H9 (cell line): ENCODE measurements at regions not wholly inside any gene's neighbourhood (a gene's known extent, or its start where the extent isn't known, plus 50 kb on each side); places are given as distances from the start of the nearest gene placed in this dataset.

Experiments
- DNase-seq: peaks from one replicate; pipeline ENCODE4 v3.0.0-alpha.2; 2017
- H2AFZ ChIP-seq: one replicate; pipeline ENCODE4 v1.6.1; 2013; ENCODE audit warnings: mild to moderate bottlenecking, low read length, control low read depth, moderate library complexity
- H2AK5ac ChIP-seq: 2 replicates; pipeline ENCODE4 v1.6.1; 2013; ENCODE audit warnings: low read length, control low read depth, mixed read lengths; ENCODE audit not compliant: insufficient read length
- H2BK120ac ChIP-seq: one replicate; pipeline ENCODE4 v1.6.1; 2013; ENCODE audit warnings: low read depth, mild to moderate bottlenecking, low read length, control low read depth, inconsistent platforms; ENCODE audit not compliant: poor library complexity, severe bottlenecking
- H2BK12ac ChIP-seq: 2 replicates; pipeline ENCODE4 v1.6.1; 2013; ENCODE audit warnings: low read length, control low read depth, mixed read lengths, low read depth; ENCODE audit not compliant: insufficient read length
- H2BK15ac ChIP-seq: 2 replicates; pipeline ENCODE4 v1.6.1; 2013; ENCODE audit warnings: low read depth, low read length, control low read depth
- H2BK20ac ChIP-seq: one replicate; pipeline ENCODE4 v1.6.1; 2013; ENCODE audit warnings: low read depth, mild to moderate bottlenecking, low read length, control low read depth, inconsistent platforms; ENCODE audit not compliant: poor library complexity, severe bottlenecking
- H2BK5ac ChIP-seq: 2 replicates; pipeline ENCODE4 v1.6.1; 2013; ENCODE audit warnings: low read length, control low read depth, mixed read lengths; ENCODE audit not compliant: insufficient read length
- H3K14ac ChIP-seq: 2 replicates; pipeline ENCODE4 v1.6.1; 2013; ENCODE audit warnings: low read length, control low read depth; ENCODE audit not compliant: insufficient read depth
- H3K18ac ChIP-seq: 2 replicates; pipeline ENCODE4 v1.6.1; 2013; ENCODE audit warnings: low read depth, mild to moderate bottlenecking, mixed read lengths, low read length, control low read depth; ENCODE audit not compliant: insufficient read length
- H3K23ac ChIP-seq: 2 replicates; pipeline ENCODE4 v1.6.1; 2013; ENCODE audit warnings: low read length, control low read depth, mixed read lengths, low read depth; ENCODE audit not compliant: insufficient read length
- H3K23me2 ChIP-seq: 2 replicates; pipeline ENCODE4 v1.6.1; 2013; ENCODE audit warnings: low read depth, mild to moderate bottlenecking, mixed read lengths, low read length, control low read depth; ENCODE audit not compliant: insufficient read length, poor library complexity, severe bottlenecking
- H3K27ac ChIP-seq: 2 replicates; pipeline ENCODE4 v1.5.1; 2013; ENCODE audit warnings: low read length, control low read depth, mixed read lengths, low read depth; ENCODE audit not compliant: insufficient read length
- H3K27me3 ChIP-seq: 2 replicates; pipeline ENCODE4 v1.6.1; 2013; ENCODE audit warnings: low read length, control low read depth, inconsistent platforms; ENCODE audit not compliant: insufficient read depth
- H3K4ac ChIP-seq: 2 replicates; pipeline ENCODE4 v1.6.1; 2013; ENCODE audit warnings: low read depth, mild to moderate bottlenecking, control low read depth, inconsistent platforms, low read length, moderate library complexity
- H3K4me1 ChIP-seq: 2 replicates; pipeline ENCODE4 v1.6.1; 2013; ENCODE audit warnings: low read length, control low read depth, inconsistent platforms; ENCODE audit not compliant: insufficient read depth
- H3K4me2 ChIP-seq: 2 replicates; pipeline ENCODE4 v1.6.1; 2013; ENCODE audit warnings: low read length, control low read depth, mixed read lengths; ENCODE audit not compliant: insufficient read length, insufficient read depth
- H3K56ac ChIP-seq: 2 replicates; pipeline ENCODE4 v1.6.1; 2013; ENCODE audit warnings: low read depth, mild to moderate bottlenecking, mixed read lengths, low read length, control low read depth; ENCODE audit not compliant: insufficient read length
- H3K79me1 ChIP-seq: 2 replicates; pipeline ENCODE4 v1.6.1; 2013; ENCODE audit warnings: low read depth, mild to moderate bottlenecking, moderate library complexity, low read length, control low read depth, inconsistent platforms; ENCODE audit not compliant: insufficient read depth, poor library complexity, severe bottlenecking
- H3K79me2 ChIP-seq: 2 replicates; pipeline ENCODE4 v1.6.1; 2013; ENCODE audit warnings: low read length, control low read depth, inconsistent platforms; ENCODE audit not compliant: insufficient read depth
- H3K9ac ChIP-seq: 2 replicates; pipeline ENCODE4 v1.6.1; 2013; ENCODE audit warnings: low read length, control low read depth, mixed read lengths; ENCODE audit not compliant: insufficient read length; ENCODE audit errors: extremely low read depth
- H3K9me3 ChIP-seq: one replicate; pipeline ENCODE4 v1.6.1; 2013; ENCODE audit warnings: low read depth, low read length, inconsistent platforms; ENCODE audit not compliant: control insufficient read depth
- H3T11ph ChIP-seq: one replicate; pipeline ENCODE4 v1.6.1; 2013; ENCODE audit warnings: mild to moderate bottlenecking, low read length, control low read depth, inconsistent platforms
- H4K20me1 ChIP-seq: one replicate; pipeline ENCODE4 v1.6.1; 2013; ENCODE audit not compliant: control insufficient read depth, insufficient read length, insufficient read depth
- H4K5ac ChIP-seq: 2 replicates; pipeline ENCODE4 v1.6.1; 2013; ENCODE audit warnings: low read depth, mild to moderate bottlenecking, mixed read lengths, low read length, control low read depth; ENCODE audit not compliant: insufficient read length
- H4K8ac ChIP-seq: replicated peaks from 2 replicates; pipeline ENCODE4 v1.6.1; 2013; ENCODE audit warnings: low read length, control low read depth, mixed read lengths, low read depth; ENCODE audit not compliant: insufficient read length
- H4K91ac ChIP-seq: 2 replicates; pipeline ENCODE4 v1.6.1; 2013; ENCODE audit warnings: low read depth, mild to moderate bottlenecking, moderate library complexity, mixed read lengths, low read length, control low read depth; ENCODE audit not compliant: insufficient read length
- H3K27ac Mint-ChIP-seq, 3 experiments: 2 replicates in 2 of 3; 3 replicates in 1 of 3; pipeline ENCODE4 v1.8.0; 2020 to 2021; ENCODE audit warnings: mixed read lengths in 3 of 3, mild to moderate bottlenecking in 1 of 3, moderate library complexity in 1 of 3
- H3K27me3 Mint-ChIP-seq: 2 replicates; pipeline ENCODE4 v1.8.0; 2021; ENCODE audit warnings: low read depth, mild to moderate bottlenecking, moderate library complexity, mixed read lengths
- H3K36me3 Mint-ChIP-seq, 3 experiments: 2 replicates in 2 of 3; 3 replicates in 1 of 3; pipeline ENCODE4 v1.8.0; 2020 to 2021; ENCODE audit warnings: low read depth in 3 of 3, mixed read lengths in 3 of 3; ENCODE audit not compliant: insufficient read depth in 1 of 3
- H3K4me1 Mint-ChIP-seq, 2 experiments: 2 replicates each; pipeline ENCODE4 v1.8.0; 2020; ENCODE audit warnings: mixed read lengths in 2 of 2
- H3K4me3 Mint-ChIP-seq, 2 experiments: 2 replicates in 1 of 2; 3 replicates in 1 of 2; pipeline ENCODE4 v1.8.0; 2020 to 2021; ENCODE audit warnings: mild to moderate bottlenecking in 2 of 2, mixed read lengths in 2 of 2, moderate library complexity in 1 of 2
- H3K9me3 Mint-ChIP-seq, 2 experiments: 2 replicates in 1 of 2; 3 replicates in 1 of 2; pipeline ENCODE4 v1.8.0; 2020; ENCODE audit warnings: mild to moderate bottlenecking in 2 of 2, mixed read lengths in 2 of 2, moderate library complexity in 1 of 2
- WGBS: extraction: QIAGEN DNeasy Blood & Tissue Kit; methylation state at CpG from one replicate; pipeline ENCODE4 v1.1.7; 2013; ENCODE audit warnings: missing lambda C conversion rate, low lambda C conversion rate, mixed read lengths; ENCODE audit not compliant: insufficient read length; ENCODE audit errors: extremely low coverage; 5-methylcytosine and 5-hydroxymethylcytosine counted together
- TF ChIP-seq, protein P1 (sequence below): fragments of 200-600 bp; sonication (generic); conservative IDR thresholded peaks from 3 replicates; pipeline ENCODE4 v1.8.0; 2021; ENCODE audit warnings: antibody characterized with exemption, mild to moderate bottlenecking

- WGBS = no CpG with 5 or more reads among the region's 3 CpGs
- Histone ChIP-seq H3T11ph (no peak overlapping the region), H2BK20ac (no peak overlapping the region), H3K4ac (no peak overlapping the region), H2BK120ac (no peak overlapping the region), H3K9me3 (no peaks in the 10 kb centered on the region), H4K8ac (no peak overlapping the region), H3K4me2 (no peak overlapping the region), H3K4me1 (no peaks in the 10 kb centered on the region), H3K27me3 (no peaks in the 10 kb centered on the region), H3K79me1 (no peaks in the 10 kb centered on the region), H4K20me1 (no peaks in the 10 kb centered on the region), H2BK5ac (no peak overlapping the region), H2AFZ (no peak overlapping the region), H2BK15ac (no peak overlapping the region), H2BK12ac (no peak overlapping the region), H3K56ac (no peak overlapping the region), H2AK5ac (no peak overlapping the region), H3K18ac (no peak overlapping the region), H3K14ac (no peak overlapping the region), H3K23me2 (no peaks in the 10 kb centered on the region), H4K91ac (no peak overlapping the region), H3K79me2 (no peaks in the 10 kb centered on the region), H4K5ac (no peak overlapping the region), H3K23ac (no peak overlapping the region), H3K27ac (no peak overlapping the region), H3K9ac (no peak overlapping the region)
- TF ChIP-seq, protein P1, sequence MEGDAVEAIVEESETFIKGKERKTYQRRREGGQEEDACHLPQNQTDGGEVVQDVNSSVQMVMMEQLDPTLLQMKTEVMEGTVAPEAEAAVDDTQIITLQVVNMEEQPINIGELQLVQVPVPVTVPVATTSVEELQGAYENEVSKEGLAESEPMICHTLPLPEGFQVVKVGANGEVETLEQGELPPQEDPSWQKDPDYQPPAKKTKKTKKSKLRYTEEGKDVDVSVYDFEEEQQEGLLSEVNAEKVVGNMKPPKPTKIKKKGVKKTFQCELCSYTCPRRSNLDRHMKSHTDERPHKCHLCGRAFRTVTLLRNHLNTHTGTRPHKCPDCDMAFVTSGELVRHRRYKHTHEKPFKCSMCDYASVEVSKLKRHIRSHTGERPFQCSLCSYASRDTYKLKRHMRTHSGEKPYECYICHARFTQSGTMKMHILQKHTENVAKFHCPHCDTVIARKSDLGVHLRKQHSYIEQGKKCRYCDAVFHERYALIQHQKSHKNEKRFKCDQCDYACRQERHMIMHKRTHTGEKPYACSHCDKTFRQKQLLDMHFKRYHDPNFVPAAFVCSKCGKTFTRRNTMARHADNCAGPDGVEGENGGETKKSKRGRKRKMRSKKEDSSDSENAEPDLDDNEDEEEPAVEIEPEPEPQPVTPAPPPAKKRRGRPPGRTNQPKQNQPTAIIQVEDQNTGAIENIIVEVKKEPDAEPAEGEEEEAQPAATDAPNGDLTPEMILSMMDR = no peak
- DNase-seq = no peak
- Mint-ChIP-seq H3K4me1 (no peaks in the 10 kb centered on the region), H3K27me3 (no peaks in the 10 kb centered on the region), H3K36me3 (no peaks in the 10 kb centered on the region), H3K27ac (no peak overlapping the region), H3K4me3 (no peak overlapping the region), H3K9me3 (no peaks in the 10 kb centered on the region)
Measured at GRCh38 chr18:4557502-4557901, 102.4 kb upstream of the DLGAP1 start.
